Sigmoid colon (tissue), 4 donors: ENCODE measurements at regions not wholly inside any gene's neighbourhood (a gene's known extent, or its start where the extent isn't known, plus 50 kb on each side); places are given as distances from the start of the nearest gene placed in this dataset.

Source experiments
- EP300 ChIP-seq, 4 donors: sonication (generic); formaldehyde crosslinking; IDR thresholded peaks; one replicate each; pipeline ENCODE4 v1.6.1; 2017; ENCODE audit warnings: antibody characterized with exemption in 4 of 4
- POLR2A ChIP-seq, 2 donors: fragments of 450-650 bp; IDR thresholded peaks; one replicate each; pipeline ENCODE4 v1.6.1; 2016; ENCODE audit warnings: antibody characterized with exemption in 2 of 2, mild to moderate bottlenecking in 2 of 2, moderate library complexity in 2 of 2
- POLR2AphosphoS5 ChIP-seq, 4 donors: sonication (generic); formaldehyde crosslinking; IDR thresholded peaks; one replicate each; pipeline ENCODE4 v1.6.1; 2017; ENCODE audit warnings: antibody characterized with exemption in 4 of 4
- TF ChIP-seq, protein P1 (sequence below), 4 experiments: fragments of 450-650 bp in 3 of 4; fragments of 200-600 bp in 1 of 4; IDR thresholded peaks; one replicate each; pipeline ENCODE4 v1.5.1; 2016 to 2019; ENCODE audit warnings: antibody characterized with exemption in 4 of 4, mild to moderate bottlenecking in 3 of 4, moderate library complexity in 2 of 4

DNA sequence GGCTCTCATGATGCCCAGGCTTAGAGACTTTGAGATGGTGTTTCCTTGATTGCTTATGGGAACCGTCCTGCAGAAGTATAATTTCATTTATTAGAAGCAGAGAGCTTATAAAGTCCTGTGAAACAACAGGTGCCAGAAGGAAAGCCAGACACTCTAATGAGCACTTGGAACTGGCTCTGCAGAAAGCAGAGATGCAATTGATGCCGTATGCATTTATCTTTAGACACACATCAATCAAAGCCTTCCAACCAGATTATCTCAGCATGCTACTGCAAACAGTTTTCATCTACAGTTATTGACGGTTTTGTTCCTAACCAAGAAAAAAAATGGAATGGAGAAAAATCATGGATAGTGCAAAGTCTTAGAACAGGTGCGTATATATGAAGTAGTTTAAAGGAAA is 371.7 kb upstream of the PRKCQ start:
- TF ChIP-seq, protein P1, sequence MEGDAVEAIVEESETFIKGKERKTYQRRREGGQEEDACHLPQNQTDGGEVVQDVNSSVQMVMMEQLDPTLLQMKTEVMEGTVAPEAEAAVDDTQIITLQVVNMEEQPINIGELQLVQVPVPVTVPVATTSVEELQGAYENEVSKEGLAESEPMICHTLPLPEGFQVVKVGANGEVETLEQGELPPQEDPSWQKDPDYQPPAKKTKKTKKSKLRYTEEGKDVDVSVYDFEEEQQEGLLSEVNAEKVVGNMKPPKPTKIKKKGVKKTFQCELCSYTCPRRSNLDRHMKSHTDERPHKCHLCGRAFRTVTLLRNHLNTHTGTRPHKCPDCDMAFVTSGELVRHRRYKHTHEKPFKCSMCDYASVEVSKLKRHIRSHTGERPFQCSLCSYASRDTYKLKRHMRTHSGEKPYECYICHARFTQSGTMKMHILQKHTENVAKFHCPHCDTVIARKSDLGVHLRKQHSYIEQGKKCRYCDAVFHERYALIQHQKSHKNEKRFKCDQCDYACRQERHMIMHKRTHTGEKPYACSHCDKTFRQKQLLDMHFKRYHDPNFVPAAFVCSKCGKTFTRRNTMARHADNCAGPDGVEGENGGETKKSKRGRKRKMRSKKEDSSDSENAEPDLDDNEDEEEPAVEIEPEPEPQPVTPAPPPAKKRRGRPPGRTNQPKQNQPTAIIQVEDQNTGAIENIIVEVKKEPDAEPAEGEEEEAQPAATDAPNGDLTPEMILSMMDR (IDR thresholded peaks at IDR 0.05) = no peak
- TF ChIP-seq POLR2A (IDR thresholded peaks at IDR 0.05) (no peak), POLR2AphosphoS5 (IDR thresholded peaks at IDR 0.05) (no peak), EP300 (IDR thresholded peaks at IDR 0.05) (no peak)
